ENCODE measurements at regions not wholly inside any gene's neighbourhood (a gene's known extent, or its start where the extent isn't known, plus 50 kb on each side); places are given as distances from the start of the nearest gene placed in this dataset.

DNA sequence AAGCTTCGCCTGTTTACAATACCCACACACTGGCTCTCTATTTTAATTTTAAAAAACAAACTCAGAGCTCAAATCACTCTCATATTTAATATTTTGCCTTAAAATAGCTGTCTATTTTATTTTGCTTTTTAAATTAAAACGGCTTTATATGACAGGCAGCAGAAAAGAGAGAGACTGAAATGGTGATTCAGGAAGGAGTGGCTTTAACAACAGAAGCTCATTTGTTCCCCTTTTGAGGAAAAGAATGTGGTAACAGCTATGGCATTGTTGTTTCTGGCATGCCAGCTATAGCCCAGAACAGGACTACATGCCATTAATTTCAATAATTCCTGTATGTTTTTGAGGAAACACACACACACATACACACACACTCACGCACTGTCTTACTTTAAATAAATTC lies 234.2 kb upstream of the PTBP2 start:
- Histone ChIP-seq H4K20me1 (replicated peaks in 1 of 2; ENCODE audit: control insufficient read depth in 1 of 2, insufficient read depth in 2 of 2, low read length in 2 of 2) (no peaks in the 10 kb centered on the region), H3K4me3 (ENCODE audit: extremely low read depth in 1 of 4, insufficient read depth in 2 of 4, low read depth in 3 of 4, low read length in 4 of 4) (no peak overlapping the region), H3K23ac (ENCODE audit: insufficient read length) (no peak overlapping the region), H2BK120ac (replicated peaks; ENCODE audit: low read depth, low read length) (no peak overlapping the region), H3K23me2 (ENCODE audit: low read depth, low read length) (no peaks in the 10 kb centered on the region), H3K79me2 (ENCODE audit: control insufficient read depth in 1 of 2, insufficient read depth in 2 of 2, low read length in 2 of 2) (no peaks in the 10 kb centered on the region), H3K14ac (ENCODE audit: insufficient read length) (no peak overlapping the region), H3K9ac (replicated peaks in 1 of 4; ENCODE audit: extremely low read depth in 1 of 4, low read depth in 3 of 4, low read length in 3 of 4) (no peak overlapping the region), H3K27me3 (replicated peaks in 1 of 4; ENCODE audit: control insufficient read depth in 3 of 4, extremely low read depth in 1 of 4, insufficient read depth in 3 of 4, low read length in 3 of 4) (peaks cover 2 to 8% (median 6%) of the 10 kb centered on the region in 4 experiments; a peak in 4 of 7 replicates), H2AFZ (ENCODE audit: low read length) (no peak overlapping the region), H2BK12ac (ENCODE audit: low read depth, low read length) (no peak overlapping the region; the same call in 1 of the 2 replicates), H3K4me2 (ENCODE audit: insufficient read depth in 1 of 2, low read depth in 2 of 2, low read length in 2 of 2) (0 out of 4 replicates have a peak overlapping the region, but pooled peaks of 1 of the 2 experiments have one; percentile 15), H4K91ac (replicated peaks; ENCODE audit: insufficient read length, low read length) (no peak overlapping the region), H2BK20ac (ENCODE audit: low read length) (no peak overlapping the region), H3K4me1 (replicated peaks in 1 of 4; ENCODE audit: control insufficient read depth in 3 of 4, insufficient read depth in 4 of 4, low read length in 3 of 4) (peaks cover 0 to 6% (median 4%) of the 10 kb centered on the region in 4 experiments; a peak in 3 of 7 replicates), H2AK5ac (ENCODE audit: low read depth, low read length) (no peak overlapping the region), H3K18ac (ENCODE audit: extremely low read depth, low read length) (no peak overlapping the region), H2BK15ac (ENCODE audit: low read length) (no peak overlapping the region), H3K79me1 (ENCODE audit: low read depth, low read length) (no peaks in the 10 kb centered on the region), H3K9me3 (ENCODE audit: insufficient read depth in 2 of 2, low read depth in 1 of 2, low read length in 1 of 2) (no peaks in the 10 kb centered on the region), H4K8ac (ENCODE audit: extremely low read depth, insufficient read depth, low read length) (no peak overlapping the region), H3K36me3 (ENCODE audit: control insufficient read depth in 2 of 4, insufficient read depth in 4 of 4, low read length in 3 of 4) (no peaks in the 10 kb centered on the region), H3K4ac (replicated peaks; ENCODE audit: insufficient read length, low read depth, low read length) (no peak overlapping the region), H4K5ac (ENCODE audit: insufficient read length, low read depth, low read length) (no peak overlapping the region), H3K56ac (replicated peaks; ENCODE audit: insufficient read length, low read depth, low read length) (no peak overlapping the region), H2BK5ac (ENCODE audit: low read depth, low read length) (no peak overlapping the region), H3K27ac (ENCODE audit: low read depth, low read length) (no peak overlapping the region)
- ChIA-PET POLR2A (ENCODE audit: partially characterized antibody) (no interaction called here), CTCF (ENCODE audit: partially characterized antibody) (interaction anchor here (0.6 to 1.2 kb wide), 3 partner anchors 33 to 251 kb away, joined by 3 to 4 read pairs (median 3); no protein-coding TSS in a partner anchor)
- DNase-seq (ENCODE audit: low read depth in 1 of 2, low spot score in 2 of 2) (no peak), FAIRE-seq (no peak)
- WGBS, 2 experiments (ENCODE audit: extremely low coverage in 1 of 2, insufficient coverage in 1 of 2, insufficient read length in 1 of 2, insufficient replicate concordance in 2 of 2, low coverage in 1 of 2, low lambda C conversion rate in 2 of 2, missing lambda C conversion rate in 1 of 2) = 77% methylated on average over 3 of the region's 3 CpGs; no CpG with 5 or more reads in 1 of the 2 experiments
- TF ChIP-seq HDAC2 (IDR thresholded peaks at IDR 0.05; ENCODE audit: borderline replicate concordance in 1 of 2, low read depth in 2 of 2, low read length in 2 of 2) (no peak), CEBPB (IDR thresholded peaks at IDR 0.05; ENCODE audit: low read depth, low read length) (no peak), TBP (IDR thresholded peaks at IDR 0.05; ENCODE audit: low read depth, low read length) (no peak), JUN (IDR thresholded peaks at IDR 0.05; ENCODE audit: low read depth, low read length) (no peak), SIN3A (conservative IDR thresholded peaks at IDR 0.05 in 1 of 2, IDR thresholded peaks at IDR 0.05 in 1 of 2; ENCODE audit: low read depth in 1 of 2, low read length in 2 of 2) (no peak), RAD21 (IDR thresholded peaks at IDR 0.05 in 1 of 2, conservative IDR thresholded peaks at IDR 0.05 in 1 of 2; ENCODE audit: low read depth in 2 of 2, low read length in 2 of 2) (no peak), SUZ12 (IDR thresholded peaks at IDR 0.05; ENCODE audit: low read length) (no peak), ZNF274 (IDR thresholded peaks at IDR 0.05; ENCODE audit: borderline replicate concordance, extremely low read depth, low read length) (no peak), TAF7 (optimal IDR thresholded peaks at IDR 0.05; ENCODE audit: borderline replicate concordance, low read depth, low read length) (no peak), RBBP5 (IDR thresholded peaks at IDR 0.05; ENCODE audit: borderline replicate concordance, low read depth, low read length) (no peak)
- TF ChIP-seq, protein P1, sequence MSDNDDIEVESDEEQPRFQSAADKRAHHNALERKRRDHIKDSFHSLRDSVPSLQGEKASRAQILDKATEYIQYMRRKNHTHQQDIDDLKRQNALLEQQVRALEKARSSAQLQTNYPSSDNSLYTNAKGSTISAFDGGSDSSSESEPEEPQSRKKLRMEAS (IDR thresholded peaks at IDR 0.05) = no peak

All from H1 (cell line).